HEK293T (cell line): ENCODE measurements at regions not wholly inside any gene's neighbourhood (a gene's known extent, or its start where the extent isn't known, plus 50 kb on each side); places are given as distances from the start of the nearest gene placed in this dataset.

Experiments
- HDGF ChIP-seq: fragments of 450-650 bp; IDR thresholded peaks from 2 replicates; pipeline ENCODE4 v1.6.1; 2017; ENCODE audit warnings: antibody characterized with exemption, borderline replicate concordance
- NFRKB ChIP-seq: fragments of 450-650 bp; IDR thresholded peaks from 2 replicates; pipeline ENCODE4 v1.6.1; 2016; ENCODE audit warnings: mild to moderate bottlenecking, moderate library complexity
- SP1 ChIP-seq: fragments of 450-650 bp; IDR thresholded peaks from 2 replicates; pipeline ENCODE4 v1.6.1; 2017

GRCh38 chr3:11709782-11710181, 66.1 kb upstream of the VGLL4 start:
- TF ChIP-seq HDGF (no peak), NFRKB (no peak), SP1 (no peak)
